B cell (primary cell): ENCODE measurements at regions not wholly inside any gene's neighbourhood (a gene's known extent, or its start where the extent isn't known, plus 50 kb on each side); places are given as distances from the start of the nearest gene placed in this dataset.

Source experiments
- ATAC-seq: fragments of 200-7000 bp; cut with Tn5 transposase; one replicate; pipeline ENCODE4 v1.10.0; 2021; ENCODE audit warnings: low read depth, mild to moderate bottlenecking, moderate number of reproducible peaks, moderate library complexity
- CTCF ChIA-PET: fragments of 350-600 bp; sonication (Branson Sonifier 250); formaldehyde crosslinking; loops from one replicate; lab custom pipeline; 2021; ENCODE audit warnings: antibody characterized with exemption, inconsistent platforms; lab: Charles Lee
- POLR2A ChIA-PET: fragments of 350-600 bp; sonication (Branson Sonifier 250); formaldehyde crosslinking; loops from one replicate; lab custom pipeline; 2021; ENCODE audit warnings: antibody characterized with exemption; lab: Charles Lee
- DNase-seq: peaks from one replicate; pipeline ENCODE4 v3.0.0; 2013
- H2AFZ ChIP-seq: 2 replicates; pipeline ENCODE4 v1.6.1; 2012; ENCODE audit warnings: mild to moderate bottlenecking, low read depth, low read length; ENCODE audit not compliant: insufficient read depth, poor library complexity, severe bottlenecking
- H3K27ac ChIP-seq, 2 donors: 1 replicate in 1 of 2; 2 replicates in 1 of 2; pipeline ENCODE4 v1.5.1; 2012 to 2013; ENCODE audit warnings: low read length in 2 of 2, mild to moderate bottlenecking in 2 of 2, moderate library complexity in 1 of 2
- H3K27me3 ChIP-seq, 4 experiments: fragments of 200-600 bp in 1 of 4; sonication (generic) in 1 of 4; replicated peaks in 1 of 4; 1 replicate in 2 of 4; 2 replicates in 2 of 4; pipeline versions ENCODE4 v1.6.1 to v1.7.0; 2013 to 2016; ENCODE audit warnings: low read length in 3 of 4, mild to moderate bottlenecking in 2 of 4, mixed read lengths in 1 of 4, moderate library complexity in 1 of 4; ENCODE audit not compliant: insufficient read depth in 4 of 4, control insufficient read depth in 3 of 4; ENCODE audit errors: control extremely low read depth in 1 of 4
- H3K36me3 ChIP-seq, 2 experiments: replicated peaks in 1 of 2; 1 replicate in 1 of 2; 2 replicates in 1 of 2; pipeline versions ENCODE4 v1.6.1 to v1.7.1; 2013; ENCODE audit warnings: low read length in 1 of 2; ENCODE audit not compliant: insufficient read depth in 2 of 2, control insufficient read depth in 1 of 2; ENCODE audit errors: control extremely low read depth in 1 of 2, extremely low read depth in 1 of 2
- H3K4me1 ChIP-seq, 2 donors: fragments of 200-600 bp in 1 of 2; sonication (generic) in 1 of 2; 1 replicate in 1 of 2; 2 replicates in 1 of 2; pipeline versions ENCODE4 v1.5.1 to v1.6.1; 2013 to 2017; ENCODE audit warnings: low read length in 2 of 2; ENCODE audit not compliant: control insufficient read depth in 2 of 2, insufficient read depth in 2 of 2
- H3K4me2 ChIP-seq: replicated peaks from 2 replicates; pipeline ENCODE3; 2012; ENCODE audit warnings: mild to moderate bottlenecking, low read depth, low read length; ENCODE audit not compliant: poor library complexity, severe bottlenecking
- H3K4me3 ChIP-seq, 5 experiments: fragments of 200-600 bp in 1 of 5; sonication (generic) in 1 of 5; 1 replicate in 3 of 5; 2 replicates in 2 of 5; pipeline versions ENCODE4 v1.5.1 to v1.7.0; 2011 to 2016; ENCODE audit warnings: low read length in 4 of 5, mild to moderate bottlenecking in 4 of 5, low read depth in 2 of 5, control low read depth in 1 of 5, moderate library complexity in 1 of 5; ENCODE audit not compliant: insufficient read depth in 1 of 5; ENCODE audit errors: control extremely low read depth in 1 of 5, extremely low read depth in 1 of 5
- H3K79me2 ChIP-seq: fragments of 200-600 bp; sonication (generic); one replicate; pipeline ENCODE4 v1.6.0; 2016; ENCODE audit warnings: low read length; ENCODE audit not compliant: control insufficient read depth, insufficient read depth
- H3K9ac ChIP-seq: fragments of 200-600 bp; sonication (generic); 2 replicates; pipeline ENCODE4 v1.6.1; 2017; ENCODE audit warnings: mild to moderate bottlenecking, low read length, moderate library complexity
- H3K9me3 ChIP-seq, 3 donors: one replicate each; pipeline versions ENCODE4 v1.6.1 to v1.7.1; 2013; ENCODE audit warnings: low read length in 2 of 3; ENCODE audit not compliant: control insufficient read depth in 2 of 3, insufficient read depth in 1 of 3; ENCODE audit errors: control extremely low read depth in 1 of 3
- H4K20me1 ChIP-seq: 2 replicates; pipeline ENCODE4 v1.6.0; 2012; ENCODE audit warnings: mild to moderate bottlenecking, low read length; ENCODE audit not compliant: insufficient read depth, control insufficient read depth, poor library complexity, severe bottlenecking
- H3K27ac Mint-ChIP-seq: one replicate; pipeline ENCODE4 v1.8.0; 2021; ENCODE audit warnings: mixed read lengths
- H3K27me3 Mint-ChIP-seq: one replicate; pipeline ENCODE4 v1.8.0; 2021; ENCODE audit warnings: mixed read lengths
- H3K4me1 Mint-ChIP-seq: one replicate; pipeline ENCODE4 v1.8.0; 2021; ENCODE audit warnings: mixed read lengths
- H3K4me3 Mint-ChIP-seq: one replicate; pipeline ENCODE4 v1.8.0; 2021; ENCODE audit warnings: mixed read lengths
- H3K9me3 Mint-ChIP-seq: one replicate; pipeline ENCODE4 v1.8.0; 2022; ENCODE audit warnings: mixed read lengths; ENCODE audit not compliant: insufficient read depth
- EZH2 ChIP-seq: IDR thresholded peaks from 2 replicates; pipeline ENCODE4 v1.6.1; 2012; ENCODE audit warnings: borderline replicate concordance, low read depth, mild to moderate bottlenecking, moderate library complexity, low read length; ENCODE audit not compliant: insufficient read depth, poor library complexity, severe bottlenecking
- intact Hi-C: fragments of 100-400 bp; cut with micrococcal nuclease; formaldehyde crosslinking; loops from one replicate; pipeline ENCODE4 v1.10.0; 2022
- TF ChIP-seq, protein P1 (sequence below): fragments of 200-600 bp; IDR thresholded peaks from one replicate; pipeline ENCODE4 v1.8.0; 2022; ENCODE audit warnings: antibody characterized with exemption, mild to moderate bottlenecking

GRCh38 chr5:28903643-28904042, 1865.3 kb upstream of the CDH9 start:
- no peaks in the 10 kb centered on the region for H3K9me3 ChIP-seq
- no peaks in the 10 kb centered on the region for H3K79me2 ChIP-seq
- no peak overlapping the region for H2AFZ ChIP-seq
- no peak overlapping the region for H3K4me3 Mint-ChIP-seq
- H3K27ac ChIP-seq: no peak overlapping the region
- H3K4me1 Mint-ChIP-seq: no peaks in the 10 kb centered on the region
- H3K27me3 Mint-ChIP-seq: no peaks in the 10 kb centered on the region
- peaks cover 7% of the 10 kb centered on the region for H3K9me3 Mint-ChIP-seq
- H3K9ac ChIP-seq: no peak overlapping the region
- ATAC-seq: no peak
- H3K27me3 ChIP-seq: no peaks in the 10 kb centered on the region
- CTCF ChIA-PET: no interaction called here
- no peaks in the 10 kb centered on the region for H3K36me3 ChIP-seq
- POLR2A ChIA-PET: no interaction called here
- DNase-seq: no peak
- no peak overlapping the region for H3K27ac Mint-ChIP-seq
- TF ChIP-seq, protein P1, sequence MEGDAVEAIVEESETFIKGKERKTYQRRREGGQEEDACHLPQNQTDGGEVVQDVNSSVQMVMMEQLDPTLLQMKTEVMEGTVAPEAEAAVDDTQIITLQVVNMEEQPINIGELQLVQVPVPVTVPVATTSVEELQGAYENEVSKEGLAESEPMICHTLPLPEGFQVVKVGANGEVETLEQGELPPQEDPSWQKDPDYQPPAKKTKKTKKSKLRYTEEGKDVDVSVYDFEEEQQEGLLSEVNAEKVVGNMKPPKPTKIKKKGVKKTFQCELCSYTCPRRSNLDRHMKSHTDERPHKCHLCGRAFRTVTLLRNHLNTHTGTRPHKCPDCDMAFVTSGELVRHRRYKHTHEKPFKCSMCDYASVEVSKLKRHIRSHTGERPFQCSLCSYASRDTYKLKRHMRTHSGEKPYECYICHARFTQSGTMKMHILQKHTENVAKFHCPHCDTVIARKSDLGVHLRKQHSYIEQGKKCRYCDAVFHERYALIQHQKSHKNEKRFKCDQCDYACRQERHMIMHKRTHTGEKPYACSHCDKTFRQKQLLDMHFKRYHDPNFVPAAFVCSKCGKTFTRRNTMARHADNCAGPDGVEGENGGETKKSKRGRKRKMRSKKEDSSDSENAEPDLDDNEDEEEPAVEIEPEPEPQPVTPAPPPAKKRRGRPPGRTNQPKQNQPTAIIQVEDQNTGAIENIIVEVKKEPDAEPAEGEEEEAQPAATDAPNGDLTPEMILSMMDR: no peak
- no peak for TF ChIP-seq EZH2
- no peak overlapping the region for H3K4me2 ChIP-seq
- intact Hi-C loops: no loop called here
- no peak overlapping the region for H3K4me3 ChIP-seq
- H3K4me1 ChIP-seq: no peaks in the 10 kb centered on the region
- H4K20me1 ChIP-seq: no peaks in the 10 kb centered on the region

DNA sequence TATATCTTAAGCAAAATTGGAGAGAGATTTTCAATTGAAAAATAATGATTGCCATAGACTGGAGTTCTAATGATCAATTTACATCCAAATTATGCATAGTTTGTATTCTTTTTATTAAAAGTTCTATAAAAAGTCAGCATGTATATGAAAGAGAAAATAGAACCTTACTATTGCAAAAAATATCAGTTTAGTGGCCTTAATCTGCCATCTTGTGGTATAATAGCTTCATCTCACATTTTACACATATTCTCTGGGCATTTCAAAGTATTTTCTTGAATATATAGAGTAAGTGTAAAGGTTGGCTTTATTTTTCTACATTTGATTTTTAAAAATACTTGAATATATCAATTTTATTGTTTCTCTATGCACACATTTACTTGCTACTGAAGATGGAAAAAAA, 1858.6 kb upstream of the CDH9 start:
- ChIA-PET POLR2A (no interaction called here), CTCF (no interaction called here)
- intact Hi-C loops: no loop called here
- H3K4me1 ChIP-seq: no peaks in the 10 kb centered on the region
- no peak overlapping the region for H3K4me3 ChIP-seq
- no peaks in the 10 kb centered on the region for H3K79me2 ChIP-seq
- Mint-ChIP-seq H3K4me1 (no peaks in the 10 kb centered on the region), H3K4me3 (no peak overlapping the region), H3K27ac (no peak overlapping the region), H3K27me3 (no peaks in the 10 kb centered on the region), H3K9me3 (peaks cover 2% of the 10 kb centered on the region)
- no peak overlapping the region for H2AFZ ChIP-seq
- no peaks in the 10 kb centered on the region for H3K36me3 ChIP-seq
- H4K20me1 ChIP-seq: no peaks in the 10 kb centered on the region
- DNase-seq (no peak), ATAC-seq (no peak)
- H3K9ac ChIP-seq: no peak overlapping the region
- H3K4me2 ChIP-seq: no peak overlapping the region
- no peaks in the 10 kb centered on the region for H3K9me3 ChIP-seq
- no peak overlapping the region for H3K27ac ChIP-seq
- TF ChIP-seq EZH2: no peak
- TF ChIP-seq, protein P1: no peak
- H3K27me3 ChIP-seq: no peaks in the 10 kb centered on the region
